Esophagus (tissue), 2 donors: ENCODE measurements at regions not wholly inside any gene's neighbourhood (a gene's known extent, or its start where the extent isn't known, plus 50 kb on each side); places are given as distances from the start of the nearest gene placed in this dataset.
"Not testable (repeated sequence)": the region's sequence is repeated elsewhere in the genome, so short reads cannot be mapped to it uniquely, and the experiment has no call there.

Experiments used
- H3K27ac ChIP-seq, 2 donors: one replicate each; pipeline ENCODE4 v1.5.1; 2013; ENCODE audit warnings: low read depth in 2 of 2, mild to moderate bottlenecking in 2 of 2, inconsistent platforms in 1 of 2, low read length in 1 of 2, moderate library complexity in 1 of 2
- H3K27me3 ChIP-seq, 2 donors: one replicate each; pipeline ENCODE4 v1.6.1; 2013; ENCODE audit warnings: low read length in 2 of 2, control low read depth in 1 of 2, mild to moderate bottlenecking in 1 of 2; ENCODE audit not compliant: insufficient read depth in 2 of 2, control insufficient read depth in 1 of 2
- H3K36me3 ChIP-seq, 2 donors: one replicate each; pipeline ENCODE4 v1.6.1; 2013; ENCODE audit warnings: low read length in 1 of 2; ENCODE audit not compliant: control insufficient read depth in 2 of 2, insufficient read depth in 2 of 2
- H3K4me1 ChIP-seq, 2 donors: one replicate each; pipeline ENCODE4 v1.6.1; 2013; ENCODE audit warnings: low read length in 1 of 2; ENCODE audit not compliant: control insufficient read depth in 2 of 2, insufficient read depth in 2 of 2
- H3K4me3 ChIP-seq, 2 donors: one replicate each; pipeline ENCODE4 v1.5.1; 2013; ENCODE audit warnings: low read length in 2 of 2, mild to moderate bottlenecking in 2 of 2, low read depth in 1 of 2, moderate library complexity in 1 of 2
- H3K9me3 ChIP-seq, 2 donors: one replicate each; pipeline ENCODE4 v1.6.1; 2013; ENCODE audit warnings: mild to moderate bottlenecking in 2 of 2, low read depth in 1 of 2, low read length in 1 of 2, moderate library complexity in 1 of 2; ENCODE audit not compliant: control insufficient read depth in 2 of 2, insufficient read depth in 1 of 2
- WGBS, 2 donors: extraction: QIAGEN DNeasy Blood & Tissue Kit; methylation state at CpG; one replicate each; pipeline ENCODE4 v1.1.7; 2013; 5-methylcytosine and 5-hydroxymethylcytosine counted together
- donor health status: healthy with polysubstance abuse.
- donor health status: Bipolar disorder and iron deficiency.

DNA sequence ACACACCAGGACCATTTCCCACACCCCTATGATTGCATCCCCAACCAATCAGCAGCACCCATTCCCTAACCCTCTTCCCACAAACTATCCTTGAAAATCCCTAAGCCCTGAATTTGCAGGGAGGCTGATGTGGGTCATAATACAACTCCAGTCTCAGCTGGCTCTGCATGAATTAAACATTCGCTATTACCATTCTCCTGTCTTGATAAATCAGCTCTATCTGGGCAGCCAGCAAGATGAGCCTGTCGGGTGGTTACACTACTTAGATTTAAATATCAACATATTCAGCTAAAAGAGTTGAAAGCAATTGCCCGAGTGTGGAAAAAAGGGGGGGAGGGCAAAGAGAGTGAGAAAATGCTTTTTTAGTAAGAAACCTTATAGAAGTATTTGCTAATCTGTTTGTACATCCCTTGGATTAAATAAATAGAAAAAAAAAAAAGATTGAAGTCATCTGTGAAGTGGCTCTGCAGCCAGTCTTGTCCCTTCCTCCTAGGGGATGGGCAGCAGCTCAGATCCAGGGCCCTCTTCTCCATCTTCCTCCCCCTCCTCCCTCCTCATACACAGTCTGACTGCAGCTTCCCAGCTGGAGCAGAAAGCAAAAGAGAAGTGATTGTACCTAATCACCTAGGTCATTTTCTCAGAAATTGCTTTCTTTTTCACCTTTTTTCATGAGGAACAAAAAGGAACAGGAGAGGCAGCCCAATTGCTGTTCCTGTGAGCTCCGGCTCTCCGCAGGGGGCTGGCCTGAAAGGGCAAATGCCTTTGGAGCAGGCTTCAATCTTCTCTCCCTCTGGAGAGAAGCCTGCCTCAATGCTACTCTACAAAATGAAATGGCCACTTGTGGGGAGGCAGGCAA lies 356.6 kb upstream of the SULF2 start:
- 76 to 77% methylated on average over 5 of the region's 5 CpGs for WGBS, 2 donors
- no peaks in the 10 kb centered on the region for H3K36me3 ChIP-seq
- H3K9me3 ChIP-seq: no peaks in the 10 kb centered on the region
- no peaks in the 10 kb centered on the region for H3K4me1 ChIP-seq
- H3K27ac ChIP-seq: no peak overlapping the region
- H3K4me3 ChIP-seq: no peak overlapping the region
- H3K27me3 ChIP-seq: no peaks in the 10 kb centered on the region

DNA sequence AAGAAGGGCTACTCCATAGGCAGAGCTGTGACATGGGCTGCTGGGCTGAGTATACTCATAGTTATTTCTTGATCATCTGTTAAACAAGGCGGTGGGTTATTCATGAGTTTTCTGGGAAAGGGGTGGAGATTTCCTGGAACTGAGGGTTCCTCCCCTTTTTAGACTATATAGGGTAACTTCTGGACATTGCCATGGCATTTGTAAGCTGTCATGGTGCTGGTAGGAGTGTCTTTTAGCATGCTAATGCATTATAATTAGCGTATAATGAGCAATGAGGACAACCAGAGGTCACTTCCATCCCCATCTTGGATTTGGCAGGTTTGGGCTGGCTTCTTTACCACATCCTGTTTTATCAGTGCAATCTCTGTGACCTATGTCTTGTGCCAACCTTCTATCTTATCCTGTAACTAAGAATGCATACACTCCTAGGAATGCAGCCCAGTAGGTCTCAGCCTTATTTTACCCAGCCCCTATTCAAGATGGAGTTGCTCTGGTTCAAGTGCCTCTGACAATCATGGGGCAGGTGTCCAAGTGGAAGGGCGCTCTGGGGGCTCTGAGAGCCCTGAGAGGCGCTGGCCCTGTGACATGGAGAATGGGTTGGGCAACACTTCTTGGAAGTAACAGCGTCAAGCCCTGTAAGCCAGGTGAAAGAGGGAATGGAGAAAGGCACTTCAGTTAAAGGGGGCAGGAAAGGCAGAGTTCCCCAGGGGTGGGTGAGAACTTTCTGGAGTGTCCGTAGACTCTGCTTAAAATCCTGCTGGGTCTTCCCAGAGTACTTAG lies 354.2 kb upstream of the SULF2 start:
- no peak overlapping the region for H3K27ac ChIP-seq
- no peaks in the 10 kb centered on the region for H3K4me1 ChIP-seq
- WGBS, 2 donors: 88% methylated on average over 6 of the region's 6 CpGs
- H3K9me3 ChIP-seq: peaks cover 0 to 2% of the 10 kb centered on the region in 2 donors
- H3K36me3 ChIP-seq: no peaks in the 10 kb centered on the region
- no peaks in the 10 kb centered on the region for H3K27me3 ChIP-seq
- no peak overlapping the region for H3K4me3 ChIP-seq

DNA sequence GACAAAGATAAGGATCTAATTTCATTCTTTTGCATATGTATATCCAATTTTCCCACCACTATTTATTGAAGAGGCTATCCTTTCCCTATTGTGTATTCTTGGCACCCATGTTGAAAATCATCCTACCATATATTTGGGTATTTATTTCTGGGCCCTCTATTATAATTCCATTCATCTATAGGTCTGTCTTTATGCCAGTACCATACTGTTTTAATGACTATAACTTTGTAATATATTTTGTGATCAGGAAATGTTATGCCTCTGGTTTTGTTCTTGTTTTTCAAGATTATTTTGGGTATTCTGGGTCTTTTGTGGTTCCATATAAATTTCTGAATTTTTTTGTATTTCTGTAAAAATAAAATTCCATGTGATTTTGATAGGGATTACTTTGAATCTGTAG lies 347.6 kb upstream of the SULF2 start:
- no peaks in the 10 kb centered on the region for H3K4me1 ChIP-seq
- H3K36me3 ChIP-seq: no peaks in the 10 kb centered on the region
- H3K9me3 ChIP-seq: peaks cover 0 to 2% of the 10 kb centered on the region in 2 donors
- no peak overlapping the region for H3K4me3 ChIP-seq
- H3K27me3 ChIP-seq: no peaks in the 10 kb centered on the region
- H3K27ac ChIP-seq: no peak overlapping the region

DNA sequence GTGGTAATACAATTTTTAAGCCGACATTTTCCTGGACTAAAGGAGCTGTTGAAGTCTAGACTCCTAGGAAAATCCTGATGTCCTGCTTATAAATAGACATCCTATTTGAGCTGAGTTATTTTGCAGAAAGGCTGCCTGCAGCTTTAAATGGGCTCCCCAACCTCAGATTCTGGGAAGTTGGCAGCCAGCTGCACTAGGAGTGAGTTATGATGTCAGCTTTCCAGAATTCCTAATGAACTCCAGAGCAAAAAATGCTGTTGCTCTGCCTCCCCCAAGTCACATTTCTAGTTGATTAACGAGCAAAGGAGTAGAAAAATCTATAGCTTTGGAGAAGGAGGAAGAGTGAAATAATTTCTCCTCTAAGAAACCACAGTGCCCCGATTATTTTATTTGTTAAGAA lies 346.3 kb upstream of the SULF2 start:
- H3K27ac ChIP-seq: no peak overlapping the region
- WGBS, 2 donors: 56 to 60% methylated on average over 3 of the region's 3 CpGs

DNA sequence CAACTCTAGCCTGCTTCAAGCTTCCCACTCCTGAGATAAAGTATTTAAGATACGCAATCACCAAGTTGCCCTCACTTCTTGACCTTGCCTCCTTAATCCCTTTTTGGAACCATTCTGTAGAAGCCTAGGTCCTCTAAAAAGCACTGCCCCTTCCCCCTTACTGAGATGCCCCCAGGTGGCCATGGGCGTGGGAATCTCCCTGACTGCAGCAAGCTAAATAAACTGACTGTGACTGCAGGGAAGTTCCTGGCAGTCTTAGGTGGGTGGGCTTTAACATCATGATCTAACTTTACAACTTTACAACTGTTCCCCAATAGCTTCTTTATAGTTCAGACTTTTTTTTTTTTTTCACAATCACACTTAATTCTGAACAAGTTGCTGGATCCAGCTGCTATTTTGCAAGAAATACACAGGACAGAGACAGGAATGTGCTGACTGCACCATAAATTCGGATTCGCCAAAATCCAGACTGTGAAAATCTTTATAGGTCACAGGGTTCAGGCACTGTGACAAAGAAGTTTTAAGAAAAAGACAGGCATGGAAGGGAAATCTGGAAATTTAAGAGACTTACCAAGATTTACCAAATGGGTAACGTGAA lies 344.2 kb upstream of the SULF2 start:
- Histone ChIP-seq H3K9me3 (no peaks in the 10 kb centered on the region), H3K27me3 (no peaks in the 10 kb centered on the region), H3K4me1 (peaks cover 0 to 4% of the 10 kb centered on the region in 2 donors), H3K27ac (no peak overlapping the region), H3K36me3 (no peaks in the 10 kb centered on the region), H3K4me3 (no peak overlapping the region)
- WGBS, 2 donors: 52 to 65% methylated on average over 5 of the region's 5 CpGs

More for the DNA sequence above, 346.3 kb upstream of the SULF2 start:
- Histone ChIP-seq H3K27me3 (no peaks in the 10 kb centered on the region), H3K9me3 (peaks cover 0 to 2% of the 10 kb centered on the region in 2 donors), H3K36me3 (no peaks in the 10 kb centered on the region), H3K4me1 (no peaks in the 10 kb centered on the region), H3K4me3 (no peak overlapping the region)

DNA sequence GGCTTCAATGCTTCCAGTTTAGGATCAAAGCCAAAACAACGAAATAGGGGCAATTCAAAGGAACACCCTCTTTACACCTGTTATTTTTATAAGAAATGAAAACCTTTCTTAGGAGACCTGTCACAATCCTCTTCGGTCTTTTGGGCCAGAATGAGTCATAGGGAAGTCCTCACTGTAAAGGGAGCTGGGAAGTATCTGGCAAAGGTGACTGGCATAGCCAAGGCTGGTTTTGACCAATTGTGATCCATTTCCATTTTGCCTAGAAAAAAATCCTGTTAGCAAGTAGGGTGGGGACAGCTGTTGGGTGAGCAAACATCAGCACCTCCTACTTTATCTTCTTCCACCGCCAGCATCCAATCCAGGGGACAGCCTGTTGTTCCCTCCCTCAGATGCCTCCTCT lies 343.2 kb upstream of the SULF2 start:
- WGBS, 2 donors: 42 to 57% methylated on average over 3 of the region's 3 CpGs
- peak overlapping the region in 1 of 2 donors; percentile 52 for H3K27ac ChIP-seq
- no peaks in the 10 kb centered on the region for H3K36me3 ChIP-seq
- H3K9me3 ChIP-seq: no peaks in the 10 kb centered on the region
- no peaks in the 10 kb centered on the region for H3K27me3 ChIP-seq
- H3K4me1 ChIP-seq: peaks cover 0 to 4% of the 10 kb centered on the region in 2 donors
- H3K4me3 ChIP-seq: no peak overlapping the region

DNA sequence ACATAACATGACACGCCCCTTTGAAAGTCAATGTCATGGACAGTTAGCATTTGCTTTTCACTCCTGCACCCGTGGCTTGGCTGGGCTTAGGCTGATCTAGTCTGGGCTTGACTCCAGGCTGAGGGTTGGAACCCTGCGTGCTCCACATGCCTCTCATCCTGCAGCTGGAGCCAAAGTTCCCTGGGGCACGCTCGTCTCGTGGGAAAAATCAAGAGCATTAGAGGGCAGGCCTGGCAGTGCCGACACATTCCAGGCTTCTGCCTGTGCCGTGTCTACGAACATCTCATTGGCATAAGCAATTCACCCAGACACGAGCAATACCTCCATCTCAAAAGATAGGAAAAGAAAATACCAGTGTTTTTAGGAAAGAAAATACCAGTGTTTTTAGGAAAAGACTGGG lies 342.7 kb upstream of the SULF2 start:
- not testable (repeated sequence) for H3K4me3 ChIP-seq, H3K9me3 ChIP-seq, H3K4me1 ChIP-seq, H3K36me3 ChIP-seq, H3K27me3 ChIP-seq
- peak overlapping the region in 1 of 2 donors; percentile 52 for H3K27ac ChIP-seq
- 32 to 54% methylated on average over 10 of the region's 10 CpGs for WGBS, 2 donors

DNA sequence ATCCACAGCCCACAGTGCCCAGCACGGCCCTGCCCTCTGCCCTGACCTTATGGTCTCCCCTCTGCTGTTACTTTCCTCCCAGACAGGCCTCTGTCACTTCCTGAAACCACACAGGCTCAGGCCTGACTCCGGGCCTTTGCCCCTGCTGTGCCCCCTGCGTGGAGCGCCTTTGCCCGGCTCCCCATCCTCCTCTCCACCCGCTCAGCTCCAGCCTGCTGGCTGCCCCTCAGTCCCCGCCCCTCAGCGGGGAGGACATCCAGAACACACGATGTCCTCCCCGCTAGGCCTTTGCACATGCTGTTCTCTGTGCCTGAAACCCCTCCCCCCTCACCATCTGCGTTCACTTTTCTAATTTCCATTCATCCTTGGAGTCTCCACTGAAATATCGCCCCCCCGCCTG lies 341.9 kb upstream of the SULF2 start:
- not testable (repeated sequence) for H3K4me1 ChIP-seq, H3K4me3 ChIP-seq, H3K27ac ChIP-seq, H3K27me3 ChIP-seq, H3K9me3 ChIP-seq, H3K36me3 ChIP-seq
- WGBS, 2 donors: 79 to 80% methylated on average over 13 of the region's 13 CpGs

DNA sequence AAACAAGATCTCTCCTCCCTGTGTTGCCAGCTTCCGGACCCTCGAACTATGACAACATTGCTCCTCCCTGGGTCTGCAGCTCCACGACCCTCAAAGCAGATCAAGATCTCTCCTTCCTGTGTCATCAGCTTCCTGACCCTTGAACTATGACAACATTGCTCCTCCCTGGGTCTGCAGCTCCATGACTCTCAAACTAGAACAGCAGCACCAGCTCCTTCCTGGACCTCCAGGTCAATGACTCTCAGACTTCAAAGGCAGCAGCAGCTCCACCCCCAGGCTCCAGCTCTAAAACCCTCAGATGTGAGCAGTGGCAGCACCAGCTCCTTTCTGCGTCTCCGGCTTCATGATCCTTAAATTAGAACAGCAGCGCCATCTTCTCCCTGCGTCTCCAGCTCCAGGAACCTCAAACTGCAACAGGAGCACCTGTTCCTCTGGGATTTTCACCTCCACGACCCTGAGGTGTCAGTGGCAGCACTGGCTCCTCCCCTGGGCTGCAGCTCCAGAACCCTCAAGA lies 341.0 kb upstream of the SULF2 start:
- Histone ChIP-seq H3K27ac (no peak overlapping the region), H3K36me3 (no peaks in the 10 kb centered on the region), H3K4me3 (no peak overlapping the region), H3K27me3 (no peaks in the 10 kb centered on the region), H3K4me1 (peaks cover 0 to 4% of the 10 kb centered on the region in 2 donors), H3K9me3 (no peaks in the 10 kb centered on the region)
- WGBS, 2 donors: 61 to 66% methylated on average over 8 of the region's 8 CpGs
